Activated naive CD4-positive, alpha-beta T cell treated with anti-CD3 and anti-CD28 coated beads, Interleukin-2, amount 10 ng/mL, durations not matched to agents 7 days and 5 days (primary cell): ENCODE measurements at regions not wholly inside any gene's neighbourhood (a gene's known extent, or its start where the extent isn't known, plus 50 kb on each side); places are given as distances from the start of the nearest gene placed in this dataset.

ENCODE experiments used
- CTCF ChIA-PET: fragments of 350-600 bp; sonication (Branson Sonifier 250); formaldehyde crosslinking; loops from one replicate; lab custom pipeline; 2021; ENCODE audit warnings: antibody characterized with exemption; lab: Charles Lee
- DNase-seq: peaks from one replicate; pipeline ENCODE4 v3.0.0-alpha.2; 2020
- H3K27ac Mint-ChIP-seq: one replicate; pipeline ENCODE4 v1.8.0; 2021; ENCODE audit warnings: mild to moderate bottlenecking, moderate library complexity, mixed read lengths
- H3K27me3 Mint-ChIP-seq: one replicate; pipeline ENCODE4 v1.8.0; 2021; ENCODE audit warnings: mild to moderate bottlenecking, mixed read lengths
- H3K36me3 Mint-ChIP-seq: one replicate; pipeline ENCODE4 v1.8.0; 2021; ENCODE audit warnings: mixed read lengths
- H3K4me1 Mint-ChIP-seq: one replicate; pipeline ENCODE4 v1.8.0; 2021; ENCODE audit warnings: mixed read lengths
- H3K4me3 Mint-ChIP-seq: one replicate; pipeline ENCODE4 v1.8.0; 2021; ENCODE audit warnings: mild to moderate bottlenecking, moderate library complexity, mixed read lengths
- H3K9me3 Mint-ChIP-seq: one replicate; pipeline ENCODE4 v1.8.0; 2021; ENCODE audit warnings: mixed read lengths

GRCh38 chr11:27201454-27202302 is 161.1 kb downstream of the BBOX1 start:
- Mint-ChIP-seq H3K4me3 (no peak overlapping the region), H3K4me1 (no peaks in the 10 kb centered on the region), H3K27ac (peak overlapping the region; percentile 2), H3K27me3 (peaks cover 2% of the 10 kb centered on the region), H3K9me3 (no peaks in the 10 kb centered on the region), H3K36me3 (no peaks in the 10 kb centered on the region)
- CTCF ChIA-PET = interaction anchor here (1.9 kb wide), 1 partner anchor 18 kb away, joined by 5 read pairs; no protein-coding TSS in a partner anchor
- DNase-seq = no peak

DNA sequence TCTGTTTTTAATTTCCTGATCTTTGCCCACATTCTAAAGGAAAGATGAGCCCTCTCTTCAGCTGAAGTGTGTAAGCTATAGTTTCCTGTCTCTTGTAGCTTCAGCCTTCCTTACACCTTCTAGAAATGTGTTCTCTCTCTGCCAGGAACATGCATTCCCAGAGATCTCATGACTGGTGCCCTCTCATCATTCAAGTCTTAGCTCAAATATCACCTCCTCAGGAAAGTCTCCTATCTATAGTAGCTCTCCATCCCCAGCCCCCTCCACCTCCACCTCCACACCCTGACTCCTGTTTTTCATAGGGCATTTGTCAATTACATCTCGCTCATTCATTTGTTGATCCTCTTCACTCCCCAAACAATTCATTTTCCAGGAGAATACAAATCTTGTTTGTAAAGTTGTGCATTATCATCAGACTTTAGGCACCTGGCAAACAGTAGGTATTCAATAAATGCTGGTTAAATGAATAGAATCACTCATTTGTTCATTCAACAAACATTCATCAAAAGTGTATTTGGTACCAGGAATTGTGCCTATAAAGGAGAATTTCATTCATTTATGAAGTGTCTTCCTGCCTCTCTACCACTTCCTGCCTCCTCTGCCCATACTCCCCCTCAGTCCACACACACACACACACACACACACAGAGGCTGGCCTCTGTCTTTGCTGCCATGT is 160.3 kb downstream of the BBOX1 start:
- H3K4me3 Mint-ChIP-seq = no peak overlapping the region
- H3K9me3 Mint-ChIP-seq = no peaks in the 10 kb centered on the region
- H3K4me1 Mint-ChIP-seq = no peaks in the 10 kb centered on the region
- peak overlapping the region; percentile 2 for H3K27ac Mint-ChIP-seq
- CTCF ChIA-PET = interaction anchor here (1.9 kb wide), 1 partner anchor 17 kb away, joined by 5 read pairs; no protein-coding TSS in a partner anchor
- H3K36me3 Mint-ChIP-seq = no peaks in the 10 kb centered on the region
- no peaks in the 10 kb centered on the region for H3K27me3 Mint-ChIP-seq
- DNase-seq = no peak

DNA sequence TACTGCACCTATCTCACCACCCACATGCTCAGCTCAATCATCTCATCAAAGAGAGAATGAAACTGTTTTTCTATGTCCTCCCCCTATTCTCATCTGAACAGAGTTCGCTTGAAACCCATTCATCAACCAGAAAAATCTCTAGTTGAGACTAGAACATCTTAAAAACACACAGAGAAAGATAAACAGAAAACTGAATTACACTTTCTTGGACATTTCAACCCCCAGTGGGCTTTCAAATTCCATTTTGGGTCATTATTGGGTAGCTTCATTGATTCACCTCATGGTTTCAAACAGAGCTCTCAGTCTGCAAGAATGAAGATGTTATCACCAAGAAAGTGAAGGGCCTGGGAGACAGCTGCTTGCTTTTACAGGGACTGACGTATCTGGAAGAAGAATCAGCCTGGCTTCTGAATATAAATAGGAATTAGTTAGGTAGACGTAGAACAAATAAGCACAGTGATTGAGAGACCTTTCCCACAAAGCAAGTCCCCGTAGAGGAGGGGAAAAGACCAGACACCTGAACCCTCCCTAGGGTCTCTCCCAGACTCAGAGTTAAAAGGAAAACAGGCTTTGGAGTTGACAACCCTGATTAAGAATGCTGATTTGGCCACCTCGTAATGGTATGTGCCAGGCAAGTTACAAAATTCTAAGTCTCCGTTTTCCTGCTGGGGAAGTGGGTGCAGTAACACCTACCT is 155.7 kb downstream of the BBOX1 start:
- DNase-seq = no peak
- CTCF ChIA-PET = no interaction called here
- H3K9me3 Mint-ChIP-seq = no peaks in the 10 kb centered on the region
- H3K27ac Mint-ChIP-seq = no peak overlapping the region
- H3K4me1 Mint-ChIP-seq = no peaks in the 10 kb centered on the region
- no peaks in the 10 kb centered on the region for H3K36me3 Mint-ChIP-seq
- no peak overlapping the region for H3K4me3 Mint-ChIP-seq
- peaks cover 5% of the 10 kb centered on the region for H3K27me3 Mint-ChIP-seq

DNA sequence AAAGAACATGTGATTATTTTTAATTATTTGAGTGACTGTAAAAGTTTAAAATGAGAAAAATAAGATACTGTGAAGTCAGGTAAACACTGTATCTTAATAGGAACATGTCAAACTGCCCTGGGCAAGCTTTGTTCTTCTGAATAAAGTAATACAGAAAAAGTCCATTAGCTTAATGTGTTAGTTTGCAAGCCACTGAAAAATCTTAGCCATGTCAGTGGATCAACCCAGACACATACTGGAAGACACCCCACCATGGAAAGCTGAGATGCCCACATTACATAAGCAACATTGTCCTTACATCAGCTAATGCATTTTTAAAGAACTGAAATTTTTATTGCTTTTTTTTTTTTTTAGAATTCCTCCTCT is 155.2 kb downstream of the BBOX1 start:
- no peak for DNase-seq
- Mint-ChIP-seq H3K4me1 (no peaks in the 10 kb centered on the region), H3K36me3 (no peaks in the 10 kb centered on the region), H3K4me3 (no peak overlapping the region), H3K27me3 (peaks cover 5% of the 10 kb centered on the region), H3K9me3 (no peaks in the 10 kb centered on the region), H3K27ac (no peak overlapping the region)
- CTCF ChIA-PET = no interaction called here

GRCh38 chr11:27194976-27195375 is 154.4 kb downstream of the BBOX1 start:
- DNase-seq = no peak
- Mint-ChIP-seq H3K4me1 (no peaks in the 10 kb centered on the region), H3K4me3 (no peak overlapping the region), H3K27me3 (peaks cover 5% of the 10 kb centered on the region), H3K36me3 (no peaks in the 10 kb centered on the region), H3K9me3 (no peaks in the 10 kb centered on the region), H3K27ac (no peak overlapping the region)
- CTCF ChIA-PET = interaction anchor here (0.7 to 0.8 kb wide), 3 partner anchors 11 to 291 kb away, joined by 3 to 5 read pairs (median 3); no protein-coding TSS in a partner anchor

GRCh38 chr11:27193434-27194225 is 153.0 kb downstream of the BBOX1 start:
- H3K4me1 Mint-ChIP-seq = no peaks in the 10 kb centered on the region
- DNase-seq = no peak
- peaks cover 5% of the 10 kb centered on the region for H3K27me3 Mint-ChIP-seq
- CTCF ChIA-PET = no interaction called here
- no peak overlapping the region for H3K4me3 Mint-ChIP-seq
- H3K36me3 Mint-ChIP-seq = no peaks in the 10 kb centered on the region
- no peak overlapping the region for H3K27ac Mint-ChIP-seq
- no peaks in the 10 kb centered on the region for H3K9me3 Mint-ChIP-seq

GRCh38 chr11:27192184-27192583 is 151.6 kb downstream of the BBOX1 start:
- CTCF ChIA-PET = no interaction called here
- peaks cover 10% of the 10 kb centered on the region for H3K27me3 Mint-ChIP-seq
- H3K27ac Mint-ChIP-seq = no peak overlapping the region
- no peaks in the 10 kb centered on the region for H3K36me3 Mint-ChIP-seq
- H3K9me3 Mint-ChIP-seq = no peaks in the 10 kb centered on the region
- H3K4me1 Mint-ChIP-seq = no peaks in the 10 kb centered on the region
- H3K4me3 Mint-ChIP-seq = no peak overlapping the region
- no peak for DNase-seq

DNA sequence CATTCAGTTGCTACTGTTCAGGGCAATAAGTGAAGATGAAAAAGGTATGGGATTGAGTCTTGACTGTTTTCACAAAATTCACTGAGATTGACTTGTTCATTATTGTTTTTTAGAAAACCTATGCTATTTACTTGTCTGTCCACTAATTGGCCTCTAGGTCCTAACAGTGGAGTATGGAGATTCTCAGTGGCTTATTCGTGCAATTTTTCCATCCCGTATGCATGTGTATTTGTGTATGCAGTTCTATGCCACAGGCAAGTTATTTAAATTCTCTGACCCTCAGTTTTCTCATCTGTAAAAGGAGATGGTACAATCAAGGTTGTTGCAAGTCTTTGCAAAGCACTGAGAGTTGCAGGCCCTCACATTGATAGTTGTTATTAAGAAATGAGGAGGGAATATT is 151.0 kb downstream of the BBOX1 start:
- H3K9me3 Mint-ChIP-seq = no peaks in the 10 kb centered on the region
- H3K36me3 Mint-ChIP-seq = no peaks in the 10 kb centered on the region
- peaks cover 13% of the 10 kb centered on the region for H3K27me3 Mint-ChIP-seq
- no peak overlapping the region for H3K27ac Mint-ChIP-seq
- H3K4me1 Mint-ChIP-seq = no peaks in the 10 kb centered on the region
- CTCF ChIA-PET = interaction anchor here (1.5 kb wide), 1 partner anchor 294 kb away, joined by 4 read pairs; no protein-coding TSS in a partner anchor
- no peak overlapping the region for H3K4me3 Mint-ChIP-seq
- no peak for DNase-seq

- DNase-seq = no peak
- Mint-ChIP-seq H3K27me3 (peaks cover 8% of the 10 kb centered on the region), H3K27ac (no peak overlapping the region), H3K4me3 (no peak overlapping the region), H3K4me1 (no peaks in the 10 kb centered on the region), H3K9me3 (no peaks in the 10 kb centered on the region), H3K36me3 (no peaks in the 10 kb centered on the region)
- CTCF ChIA-PET = no interaction called here
These were observed 148.1 kb downstream of the BBOX1 start for GRCh38 chr11:27188696-27189095.

DNA sequence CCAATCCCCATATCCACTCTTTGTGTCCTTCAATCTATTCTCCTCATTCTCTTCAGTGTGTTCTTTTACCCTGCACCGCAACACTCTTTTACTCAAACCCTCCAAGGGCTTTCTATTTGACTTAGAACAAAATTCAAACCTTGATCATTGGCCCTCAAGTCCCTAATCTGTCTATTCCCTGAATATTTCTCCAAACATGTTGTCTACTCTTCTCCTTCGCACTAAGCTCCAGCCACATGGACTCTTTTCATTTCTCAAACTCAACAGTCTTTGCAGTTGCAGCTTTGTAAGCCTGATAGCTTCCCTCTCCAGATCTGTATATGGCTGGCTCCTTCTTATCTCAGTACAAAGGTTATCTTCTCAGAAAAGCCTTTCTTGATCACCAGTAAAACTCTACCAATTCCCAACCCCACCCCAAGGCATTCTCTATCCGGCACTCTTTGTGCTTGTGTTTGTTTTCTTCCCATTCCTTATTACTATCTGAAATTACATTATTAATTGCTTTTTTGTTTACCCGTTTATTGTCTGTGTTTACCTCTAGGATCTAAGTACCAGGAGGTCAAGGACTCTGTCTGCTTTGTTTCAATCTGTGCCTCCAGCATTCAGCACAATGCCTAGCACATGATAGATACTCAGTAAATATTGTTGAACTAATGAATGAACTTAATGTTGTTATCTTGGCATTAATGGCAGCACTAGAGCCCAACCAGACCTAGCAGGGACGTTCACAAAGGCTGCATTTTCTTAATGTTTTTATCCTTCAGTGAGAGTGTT is 147.4 kb downstream of the BBOX1 start:
- Mint-ChIP-seq H3K36me3 (no peaks in the 10 kb centered on the region), H3K27me3 (peaks cover 8% of the 10 kb centered on the region), H3K4me3 (no peak overlapping the region), H3K9me3 (no peaks in the 10 kb centered on the region), H3K27ac (no peak overlapping the region), H3K4me1 (no peaks in the 10 kb centered on the region)
- no peak for DNase-seq
- CTCF ChIA-PET = interaction anchor here (3.9 kb wide), 1 partner anchor 298 kb away, joined by 28 read pairs; no protein-coding TSS in a partner anchor

- H3K27ac Mint-ChIP-seq = no peak overlapping the region
- no peaks in the 10 kb centered on the region for H3K9me3 Mint-ChIP-seq
- H3K36me3 Mint-ChIP-seq = no peaks in the 10 kb centered on the region
- no peaks in the 10 kb centered on the region for H3K4me1 Mint-ChIP-seq
- no peak for DNase-seq
- peaks cover 8% of the 10 kb centered on the region for H3K27me3 Mint-ChIP-seq
- CTCF ChIA-PET = interaction anchor here (3.9 kb wide), 1 partner anchor 299 kb away, joined by 28 read pairs; no protein-coding TSS in a partner anchor
- no peak overlapping the region for H3K4me3 Mint-ChIP-seq
These were observed 146.6 kb downstream of the BBOX1 start for GRCh38 chr11:27187075-27187847.

- CTCF ChIA-PET = interaction anchor here (3.9 kb wide), 1 partner anchor 299 kb away, joined by 28 read pairs; no protein-coding TSS in a partner anchor
- no peak for DNase-seq
- Mint-ChIP-seq H3K4me3 (no peak overlapping the region), H3K9me3 (no peaks in the 10 kb centered on the region), H3K36me3 (no peaks in the 10 kb centered on the region), H3K4me1 (no peaks in the 10 kb centered on the region), H3K27ac (no peak overlapping the region), H3K27me3 (peaks cover 8% of the 10 kb centered on the region)
These were observed 146.0 kb downstream of the BBOX1 start for GRCh38 chr11:27186580-27186979.
